Activated CD8-positive, alpha-beta memory T cell treated with anti-CD3 and anti-CD28 coated beads for 36 hours (primary cell): ENCODE measurements at regions not wholly inside any gene's neighbourhood (a gene's known extent, or its start where the extent isn't known, plus 50 kb on each side); places are given as distances from the start of the nearest gene placed in this dataset.

ENCODE experiments used
- CTCF ChIA-PET: fragments of 350-600 bp; sonication (Branson Sonifier 250); formaldehyde crosslinking; loops from one replicate; lab custom pipeline; 2021; ENCODE audit warnings: antibody characterized with exemption; lab: Charles Lee
- POLR2A ChIA-PET: fragments of 350-600 bp; sonication (Branson Sonifier 250); formaldehyde crosslinking; loops from one replicate; lab custom pipeline; 2021; ENCODE audit warnings: antibody characterized with exemption; lab: Charles Lee

DNA sequence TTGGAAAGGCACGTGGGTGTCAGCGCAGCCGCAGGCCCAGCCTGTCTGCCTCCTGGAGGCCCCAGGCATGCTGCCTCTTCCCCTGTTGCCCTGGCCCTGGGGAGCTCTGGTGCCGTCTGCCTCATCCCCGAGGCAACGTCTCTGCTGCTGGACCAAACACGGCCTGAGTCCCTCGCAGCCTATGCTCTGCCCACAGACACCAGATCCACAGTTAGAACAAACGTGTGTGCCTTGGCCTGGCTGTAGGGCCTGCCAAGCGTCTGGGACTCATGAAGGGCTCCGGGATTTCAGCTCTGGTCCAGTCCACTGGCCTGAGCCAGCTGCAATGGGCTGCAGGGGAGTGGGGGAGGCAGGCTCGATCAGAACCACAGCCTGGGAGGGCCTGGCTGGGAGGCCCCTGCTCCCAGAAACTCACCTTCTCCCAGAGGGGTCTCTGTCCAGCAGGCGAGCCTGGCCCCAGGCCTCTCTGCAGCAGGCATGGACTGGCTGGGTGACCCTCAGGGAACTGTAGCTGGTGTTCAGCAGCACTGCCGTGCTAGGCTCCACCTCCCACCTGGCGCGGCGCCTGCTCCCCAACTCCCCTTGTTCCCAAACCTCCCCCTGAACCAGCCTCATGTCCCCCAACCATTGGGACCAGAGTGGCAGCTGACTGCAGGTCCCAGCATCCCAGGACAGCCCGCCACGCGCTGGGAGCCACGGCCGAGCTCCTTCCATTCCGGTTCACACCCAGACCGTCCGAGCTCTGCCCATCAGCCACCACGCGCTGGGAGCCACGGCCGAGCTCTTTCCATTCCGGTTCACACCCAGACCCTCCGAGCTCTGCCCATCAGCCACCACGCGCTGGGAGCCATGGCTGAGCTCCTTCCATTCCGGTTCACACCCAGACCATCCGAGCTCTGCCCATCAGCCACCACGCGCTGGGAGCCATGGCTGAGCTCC lies 197.0 kb downstream of the DLL1 start:
- POLR2A ChIA-PET, result interaction anchor here (0.6 kb wide), 1 partner anchor 466 kb away, joined by 3 read pairs; no protein-coding TSS in a partner anchor
- CTCF ChIA-PET, result no interaction called here

DNA sequence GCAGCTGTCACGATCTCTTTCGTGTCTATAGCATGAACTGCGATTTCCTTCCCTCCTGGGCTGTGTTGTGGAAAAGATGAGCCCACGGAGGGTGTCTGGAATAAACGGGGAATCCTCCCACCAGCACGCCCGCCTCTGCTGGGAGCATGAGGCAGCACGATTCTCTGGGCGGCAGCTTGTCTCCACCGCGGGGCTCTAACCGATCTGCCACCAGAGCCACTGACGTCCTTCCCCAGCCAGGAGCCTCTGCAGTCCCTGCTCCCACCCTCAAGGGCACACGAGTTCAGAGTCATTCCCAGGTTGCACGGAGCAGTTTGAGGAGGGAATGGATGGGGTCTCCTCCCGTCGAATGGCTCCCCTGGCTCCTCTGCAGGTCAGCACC lies 197.6 kb downstream of the DLL1 start:
- ChIA-PET POLR2A (no interaction called here), CTCF (no interaction called here)

DNA sequence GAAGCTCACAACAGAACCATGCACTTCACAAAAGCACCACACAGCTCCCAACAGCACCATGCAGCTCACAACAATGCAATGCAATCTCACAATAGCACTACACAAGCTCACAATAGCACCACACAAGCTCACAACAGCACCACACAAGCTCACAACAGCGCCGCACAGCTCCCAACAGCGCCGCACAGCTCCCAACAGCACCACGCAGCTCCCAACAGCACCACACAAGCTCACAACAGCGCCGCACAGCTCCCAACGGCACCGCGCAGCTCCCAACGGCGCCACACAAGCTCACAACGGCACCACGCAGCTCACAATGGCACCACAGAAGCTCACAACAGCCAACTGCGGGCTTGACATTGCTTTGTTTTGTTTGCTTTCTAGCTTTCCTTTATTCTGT lies 198.1 kb downstream of the DLL1 start:
- ChIA-PET POLR2A (no interaction called here), CTCF (no interaction called here)

- ChIA-PET POLR2A (no interaction called here), CTCF (interaction anchor here (0.5 kb wide), 1 partner anchor 1195 kb away, joined by 3 read pairs; no protein-coding TSS in a partner anchor)
These were observed 199.0 kb downstream of the DLL1 start for GRCh38 chr6:170091639-170092579.

- CTCF ChIA-PET, result no interaction called here
- POLR2A ChIA-PET, result no interaction called here
These were observed 199.8 kb downstream of the DLL1 start for GRCh38 chr6:170091000-170091638.

DNA sequence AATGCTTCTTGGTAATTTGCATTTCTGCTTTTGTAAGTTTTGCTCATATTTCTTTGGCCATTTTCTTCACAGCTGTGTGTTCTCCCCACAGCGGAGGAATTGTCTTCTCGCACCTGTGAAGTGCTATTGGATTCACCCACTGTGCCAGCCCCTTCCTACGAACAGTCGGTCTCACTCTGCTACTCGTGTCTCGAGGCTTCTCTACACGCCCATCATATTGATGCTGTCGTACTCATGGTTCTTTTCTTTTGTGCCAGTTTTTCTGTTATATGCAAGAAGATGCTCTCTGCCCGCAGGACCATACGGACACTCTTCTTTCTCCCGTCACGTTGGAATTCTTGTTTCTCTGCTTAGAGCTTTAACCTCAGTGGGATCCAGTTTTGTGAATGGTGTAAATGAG lies 200.3 kb downstream of the DLL1 start:
- CTCF ChIA-PET, result no interaction called here
- POLR2A ChIA-PET, result no interaction called here

- ChIA-PET CTCF (interaction anchor here (2.7 kb wide), 1 partner anchor 58 kb away, joined by 9 read pairs; no protein-coding TSS in a partner anchor), POLR2A (no interaction called here)
These were observed 200.9 kb downstream of the DLL1 start for GRCh38 chr6:170089963-170090362.

- ChIA-PET POLR2A (interaction anchor here (1.0 to 1.2 kb wide), 2 partner anchors 59 kb away, joined by 6 to 8 read pairs; no protein-coding TSS in a partner anchor), CTCF (interaction anchor here (2.7 kb wide), 1 partner anchor 59 kb away, joined by 9 read pairs; no protein-coding TSS in a partner anchor)
These were observed 202.3 kb downstream of the DLL1 start for GRCh38 chr6:170088582-170088955.

- ChIA-PET CTCF (interaction anchor here (2.7 kb wide), 1 partner anchor 60 kb away, joined by 9 read pairs; no protein-coding TSS in a partner anchor), POLR2A (interaction anchor here (1.2 kb wide), 1 partner anchor 60 kb away, joined by 6 read pairs; no protein-coding TSS in a partner anchor)
These were observed 202.8 kb downstream of the DLL1 start for GRCh38 chr6:170087941-170088581.

DNA sequence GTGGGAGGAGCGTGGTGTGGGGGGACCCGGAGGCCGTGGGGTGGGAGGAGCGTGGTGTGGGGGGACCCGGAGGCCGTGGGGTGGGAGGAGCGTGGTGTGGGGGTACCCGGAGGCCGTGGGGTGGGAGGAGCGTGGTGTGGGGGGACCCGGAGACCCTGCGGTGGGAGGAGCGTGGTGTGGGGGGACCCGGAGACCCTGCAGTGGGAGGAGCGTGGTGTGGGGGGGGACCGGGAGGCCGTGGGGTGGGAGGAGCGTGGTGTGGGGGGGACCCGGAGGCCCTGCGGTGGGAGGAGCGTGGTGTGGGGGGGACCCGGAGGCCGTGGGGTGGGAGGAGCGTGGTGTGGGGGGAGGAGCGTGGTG lies 203.5 kb downstream of the DLL1 start:
- CTCF ChIA-PET, result interaction anchor here (2.7 kb wide), 1 partner anchor 60 kb away, joined by 9 read pairs; no protein-coding TSS in a partner anchor

GRCh38 chr6:170086639-170087420 lies 204.0 kb downstream of the DLL1 start:
- ChIA-PET CTCF (no interaction called here), POLR2A (no interaction called here)

More for the DNA sequence above, 203.5 kb downstream of the DLL1 start:
- POLR2A ChIA-PET, result interaction anchor here (1.2 kb wide), 1 partner anchor 60 kb away, joined by 6 read pairs; no protein-coding TSS in a partner anchor

GRCh38 chr6:170085475-170086401 lies 205.1 kb downstream of the DLL1 start:
- ChIA-PET POLR2A (no interaction called here), CTCF (no interaction called here)

DNA sequence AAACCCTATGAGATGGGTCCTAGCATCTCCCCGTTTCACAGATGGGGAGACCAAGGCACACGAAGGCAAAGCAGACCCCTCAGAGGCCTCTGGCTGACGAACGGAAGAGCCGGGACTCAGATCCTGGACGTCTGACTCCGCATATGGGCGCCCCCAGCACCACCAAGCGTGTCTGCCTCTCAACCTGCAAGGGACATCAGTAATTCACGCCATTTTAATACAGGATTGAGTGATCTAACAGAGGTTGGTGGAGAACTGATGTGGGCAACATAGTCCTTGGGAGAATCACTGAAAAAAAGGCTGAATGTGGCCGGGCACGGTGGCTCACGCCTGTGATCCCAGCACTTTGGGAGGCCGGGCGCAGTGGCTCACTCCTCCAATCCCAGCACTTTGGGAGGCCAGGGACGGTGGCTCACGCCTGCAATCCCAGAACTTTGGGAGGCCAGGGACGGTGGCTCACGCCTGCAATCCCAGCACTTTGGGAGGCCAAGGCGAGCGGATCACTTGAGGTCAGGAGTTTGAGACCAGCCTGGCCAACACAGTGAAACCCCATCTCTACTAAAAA lies 206.6 kb downstream of the DLL1 start:
- CTCF ChIA-PET, result no interaction called here
- POLR2A ChIA-PET, result no interaction called here

- ChIA-PET CTCF (no interaction called here), POLR2A (no interaction called here)
These were observed 207.4 kb downstream of the DLL1 start for GRCh38 chr6:170083236-170084051.

- CTCF ChIA-PET, result no interaction called here
- POLR2A ChIA-PET, result no interaction called here
These were observed 208.2 kb downstream of the DLL1 start for GRCh38 chr6:170082531-170083187.
